ENCODE measurements at regions not wholly inside any gene's neighbourhood (a gene's known extent, or its start where the extent isn't known, plus 50 kb on each side); places are given as distances from the start of the nearest gene placed in this dataset.
"Not testable (repeated sequence)": the region's sequence is repeated elsewhere in the genome, so short reads cannot be mapped to it uniquely, and the experiment has no call there.

DNA sequence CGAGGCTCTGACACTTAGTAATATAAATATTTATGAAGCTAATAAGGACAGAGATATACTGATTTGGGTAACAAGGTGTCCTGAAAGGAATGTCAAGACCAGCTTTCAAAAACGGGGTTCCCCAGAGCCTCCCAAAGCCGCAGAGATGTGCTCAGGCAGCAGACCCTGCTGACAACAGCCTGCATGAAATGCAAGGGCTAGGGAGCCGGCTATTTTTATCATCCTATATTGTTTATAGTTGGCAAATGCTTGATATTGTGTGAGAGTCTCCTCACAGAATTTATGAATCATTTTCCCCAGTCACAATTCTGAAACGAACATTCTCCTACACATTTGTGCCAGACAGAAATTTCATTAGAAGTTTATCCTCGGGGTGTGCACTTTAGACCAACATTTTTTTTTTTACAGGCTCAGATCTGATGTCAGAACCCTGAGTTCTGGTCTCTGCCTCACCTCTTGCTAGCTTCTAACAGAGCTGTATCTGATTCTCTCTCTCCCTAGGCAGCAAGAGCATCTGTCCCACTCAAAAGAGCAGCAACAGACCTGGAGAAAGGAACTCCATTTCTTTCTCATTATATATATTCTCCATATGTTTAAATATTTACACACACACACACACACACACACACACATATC, 302.3 kb upstream of the PLD5 start:
- Histone ChIP-seq H3K9me3 (no peaks in the 10 kb centered on the region), H3K4me1 (no peaks in the 10 kb centered on the region), H3K4me3 (ENCODE audit: low read depth, low read length) (no peak overlapping the region), H3K27me3 (no peaks in the 10 kb centered on the region), H3K36me3 (no peaks in the 10 kb centered on the region)
- TF ChIP-seq, protein P1, sequence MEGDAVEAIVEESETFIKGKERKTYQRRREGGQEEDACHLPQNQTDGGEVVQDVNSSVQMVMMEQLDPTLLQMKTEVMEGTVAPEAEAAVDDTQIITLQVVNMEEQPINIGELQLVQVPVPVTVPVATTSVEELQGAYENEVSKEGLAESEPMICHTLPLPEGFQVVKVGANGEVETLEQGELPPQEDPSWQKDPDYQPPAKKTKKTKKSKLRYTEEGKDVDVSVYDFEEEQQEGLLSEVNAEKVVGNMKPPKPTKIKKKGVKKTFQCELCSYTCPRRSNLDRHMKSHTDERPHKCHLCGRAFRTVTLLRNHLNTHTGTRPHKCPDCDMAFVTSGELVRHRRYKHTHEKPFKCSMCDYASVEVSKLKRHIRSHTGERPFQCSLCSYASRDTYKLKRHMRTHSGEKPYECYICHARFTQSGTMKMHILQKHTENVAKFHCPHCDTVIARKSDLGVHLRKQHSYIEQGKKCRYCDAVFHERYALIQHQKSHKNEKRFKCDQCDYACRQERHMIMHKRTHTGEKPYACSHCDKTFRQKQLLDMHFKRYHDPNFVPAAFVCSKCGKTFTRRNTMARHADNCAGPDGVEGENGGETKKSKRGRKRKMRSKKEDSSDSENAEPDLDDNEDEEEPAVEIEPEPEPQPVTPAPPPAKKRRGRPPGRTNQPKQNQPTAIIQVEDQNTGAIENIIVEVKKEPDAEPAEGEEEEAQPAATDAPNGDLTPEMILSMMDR (IDR thresholded peaks at IDR 0.05; ENCODE audit: low read depth, low read length) = no peak
- DNase-seq = no peak

DNA sequence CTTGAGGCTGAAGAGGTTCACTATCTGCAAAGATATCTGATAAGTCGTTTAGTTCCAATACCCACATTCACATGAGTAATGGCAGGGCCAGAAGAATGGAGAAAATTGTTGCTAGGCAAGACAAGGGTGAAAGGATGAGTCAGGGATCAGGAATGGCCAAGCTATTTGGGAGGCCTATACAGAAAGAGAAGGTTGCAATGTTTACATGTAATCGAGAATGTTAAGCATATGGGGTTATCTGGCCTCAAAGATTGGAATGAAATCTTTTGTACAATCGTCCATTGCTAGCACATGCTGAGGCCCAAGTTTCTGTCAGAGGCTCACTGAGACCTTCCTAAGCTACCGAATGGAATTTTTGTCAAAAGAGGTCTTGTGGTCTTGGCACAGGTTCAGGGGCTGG, 299.9 kb upstream of the PLD5 start:
- no peaks in the 10 kb centered on the region for H3K9me3 ChIP-seq
- TF ChIP-seq, protein P1 (IDR thresholded peaks at IDR 0.05; ENCODE audit: low read depth, low read length) = no peak
- no peaks in the 10 kb centered on the region for H3K27me3 ChIP-seq
- no peak overlapping the region for H3K4me3 ChIP-seq (ENCODE audit: low read depth, low read length)
- H3K36me3 ChIP-seq = no peaks in the 10 kb centered on the region
- no peaks in the 10 kb centered on the region for H3K4me1 ChIP-seq
- DNase-seq = no peak

DNA sequence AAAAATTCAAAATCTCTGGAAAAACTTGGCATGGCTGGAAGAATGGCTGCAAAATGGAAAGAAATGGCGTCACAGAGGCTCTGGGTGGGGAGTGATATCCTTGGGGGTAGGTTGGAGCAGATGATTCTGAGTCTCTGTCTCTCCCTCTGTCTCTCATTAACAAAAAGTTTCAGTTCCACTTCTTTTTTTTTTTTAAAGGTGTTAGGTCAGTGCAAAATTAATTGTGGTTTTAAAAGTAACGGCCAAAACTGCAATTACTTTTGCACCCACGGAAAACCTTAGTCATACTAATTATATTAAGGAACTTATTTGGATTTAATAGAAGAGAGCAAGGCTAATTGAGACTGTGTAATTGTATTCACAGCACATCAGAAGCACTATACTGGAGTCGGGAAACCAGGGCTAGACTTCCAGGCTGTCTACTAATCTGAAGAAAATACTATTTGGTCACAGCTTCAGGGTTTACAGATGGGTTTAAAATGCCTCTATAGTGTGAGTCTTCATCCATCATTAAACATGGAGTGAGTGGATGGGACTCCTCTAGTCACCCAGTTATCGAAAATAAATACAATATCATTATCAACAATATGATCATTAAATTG, 289.1 kb upstream of the PLD5 start:
- Histone ChIP-seq H3K36me3 (no peaks in the 10 kb centered on the region), H3K4me3 (ENCODE audit: low read depth, low read length) (no peak overlapping the region), H3K4me1 (no peaks in the 10 kb centered on the region), H3K9me3 (no peaks in the 10 kb centered on the region), H3K27me3 (no peaks in the 10 kb centered on the region)
- DNase-seq = no peak
- TF ChIP-seq, protein P1 (IDR thresholded peaks at IDR 0.05; ENCODE audit: low read depth, low read length) = no peak

DNA sequence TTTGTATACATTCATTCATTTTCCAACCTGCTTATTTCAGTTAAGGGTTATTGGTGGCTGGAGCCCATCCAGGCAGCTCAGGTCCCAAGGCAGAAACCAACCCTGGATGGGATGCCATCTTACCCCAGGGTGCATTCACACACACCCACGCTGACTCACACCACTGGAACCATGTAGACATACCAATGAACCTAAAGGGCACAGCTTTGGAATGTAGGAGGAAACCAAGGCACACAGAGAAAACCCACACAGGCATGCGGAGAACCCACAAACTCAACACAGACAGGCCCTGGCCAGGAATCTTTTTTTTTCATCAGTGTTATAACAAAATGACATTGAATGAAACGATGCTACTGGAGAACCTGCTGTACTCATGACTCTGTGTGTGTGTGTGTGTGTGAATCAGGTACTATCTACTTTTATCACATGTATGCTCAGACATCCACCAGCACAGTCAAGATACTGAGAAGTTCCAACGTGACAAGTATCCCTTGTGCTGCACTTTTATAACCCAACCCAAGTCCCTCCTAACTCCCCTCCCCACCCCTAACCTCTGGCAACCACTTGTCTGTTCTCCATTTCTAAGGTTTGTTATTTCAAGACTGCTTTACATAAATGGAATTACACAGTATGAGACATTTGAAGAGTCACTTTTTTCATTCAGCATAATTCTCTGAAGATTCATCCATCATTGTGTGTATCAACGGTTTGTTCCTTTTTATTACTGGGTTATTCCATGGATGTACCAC, 286.8 kb upstream of the PLD5 start:
- H3K27me3 ChIP-seq = no peaks in the 10 kb centered on the region
- H3K36me3 ChIP-seq = no peaks in the 10 kb centered on the region
- H3K9me3 ChIP-seq = no peaks in the 10 kb centered on the region
- H3K4me1 ChIP-seq = no peaks in the 10 kb centered on the region
- no peak overlapping the region for H3K4me3 ChIP-seq (ENCODE audit: low read depth, low read length)
- no peak for DNase-seq
- TF ChIP-seq, protein P1 (IDR thresholded peaks at IDR 0.05; ENCODE audit: low read depth, low read length) = no peak

DNA sequence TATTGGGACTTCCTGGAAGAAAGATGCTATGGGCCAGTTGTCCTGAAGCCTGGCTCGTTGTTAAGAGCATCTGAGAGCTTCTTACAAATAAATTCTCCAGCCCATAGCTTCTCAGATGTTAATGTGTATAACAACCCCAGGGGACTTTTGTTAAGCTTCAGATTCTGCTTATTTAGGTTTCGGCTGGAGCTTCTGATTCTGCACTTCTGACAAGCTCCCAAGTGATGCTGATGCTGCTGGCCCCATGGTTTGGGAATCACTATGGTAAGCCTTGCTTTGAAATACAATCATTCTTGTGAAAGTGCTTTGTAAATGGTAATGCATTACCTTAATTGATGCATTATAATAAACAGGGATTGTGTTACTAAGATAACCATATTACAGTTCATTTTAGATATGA, 281.8 kb upstream of the PLD5 start:
- Histone ChIP-seq H3K27me3 (no peaks in the 10 kb centered on the region), H3K36me3 (no peaks in the 10 kb centered on the region), H3K4me1 (no peaks in the 10 kb centered on the region), H3K4me3 (ENCODE audit: low read depth, low read length) (no peak overlapping the region), H3K9me3 (no peaks in the 10 kb centered on the region)
- no peak for DNase-seq
- TF ChIP-seq, protein P1 (IDR thresholded peaks at IDR 0.05; ENCODE audit: low read depth, low read length) = no peak

DNA sequence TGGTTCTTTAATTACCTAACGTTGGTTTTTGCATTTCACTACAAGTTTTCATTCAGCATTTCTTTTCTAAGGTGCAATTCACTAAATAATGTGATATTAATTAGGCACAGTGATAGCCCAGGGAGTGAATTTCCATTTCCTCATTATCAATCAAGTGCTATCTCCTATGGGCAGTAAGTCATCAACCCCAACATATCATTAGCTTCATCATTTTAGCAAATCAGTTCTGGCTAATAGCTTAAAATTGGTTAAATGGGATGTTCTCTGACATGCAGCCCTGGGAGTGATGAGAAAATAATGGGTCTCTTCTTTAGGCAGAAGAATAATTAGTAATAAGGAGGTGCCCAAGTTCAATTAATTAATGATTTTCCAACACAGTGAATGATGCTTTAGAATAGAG, 280.9 kb upstream of the PLD5 start:
- H3K27me3 ChIP-seq; H3K4me3 ChIP-seq (ENCODE audit: low read depth, low read length); H3K9me3 ChIP-seq; DNase-seq; H3K4me1 ChIP-seq; H3K36me3 ChIP-seq: not testable (repeated sequence)
